ENCODE measurements at regions not wholly inside any gene's neighbourhood (a gene's known extent, or its start where the extent isn't known, plus 50 kb on each side); places are given as distances from the start of the nearest gene placed in this dataset.

DNA sequence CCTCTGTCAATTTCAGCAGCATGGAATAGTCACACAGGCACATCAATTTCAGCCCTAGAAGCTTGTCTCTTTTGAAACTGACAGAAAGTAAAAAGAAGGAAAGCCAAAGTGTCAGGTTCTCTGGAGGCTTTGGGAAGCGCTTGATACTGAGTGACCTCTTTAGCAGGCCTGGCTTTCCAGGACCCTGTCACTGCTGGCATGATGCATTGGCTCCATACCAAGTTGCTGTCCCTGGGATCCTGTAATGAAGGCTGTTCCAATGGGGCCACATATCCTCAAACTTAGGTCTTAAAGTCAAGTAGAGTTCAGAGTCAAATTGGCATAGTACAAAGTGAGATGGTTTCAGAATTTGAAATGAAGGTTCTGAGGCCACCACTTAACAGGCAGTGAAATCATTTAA lies 640.9 kb downstream of the SQOR start:
- DNase-seq (ENCODE audit: low read depth), result no peak
- TF ChIP-seq, protein P1, sequence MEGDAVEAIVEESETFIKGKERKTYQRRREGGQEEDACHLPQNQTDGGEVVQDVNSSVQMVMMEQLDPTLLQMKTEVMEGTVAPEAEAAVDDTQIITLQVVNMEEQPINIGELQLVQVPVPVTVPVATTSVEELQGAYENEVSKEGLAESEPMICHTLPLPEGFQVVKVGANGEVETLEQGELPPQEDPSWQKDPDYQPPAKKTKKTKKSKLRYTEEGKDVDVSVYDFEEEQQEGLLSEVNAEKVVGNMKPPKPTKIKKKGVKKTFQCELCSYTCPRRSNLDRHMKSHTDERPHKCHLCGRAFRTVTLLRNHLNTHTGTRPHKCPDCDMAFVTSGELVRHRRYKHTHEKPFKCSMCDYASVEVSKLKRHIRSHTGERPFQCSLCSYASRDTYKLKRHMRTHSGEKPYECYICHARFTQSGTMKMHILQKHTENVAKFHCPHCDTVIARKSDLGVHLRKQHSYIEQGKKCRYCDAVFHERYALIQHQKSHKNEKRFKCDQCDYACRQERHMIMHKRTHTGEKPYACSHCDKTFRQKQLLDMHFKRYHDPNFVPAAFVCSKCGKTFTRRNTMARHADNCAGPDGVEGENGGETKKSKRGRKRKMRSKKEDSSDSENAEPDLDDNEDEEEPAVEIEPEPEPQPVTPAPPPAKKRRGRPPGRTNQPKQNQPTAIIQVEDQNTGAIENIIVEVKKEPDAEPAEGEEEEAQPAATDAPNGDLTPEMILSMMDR (IDR thresholded peaks at IDR 0.05; ENCODE audit: low read depth, low read length), result no peak
- TF ChIP-seq MYC (IDR thresholded peaks at IDR 0.05; ENCODE audit: low read depth, low read length) (no peak), POLR2A (IDR thresholded peaks at IDR 0.05; ENCODE audit: extremely low read depth, insufficient read length) (no peak)
- TF ChIP-seq, protein P2, sequence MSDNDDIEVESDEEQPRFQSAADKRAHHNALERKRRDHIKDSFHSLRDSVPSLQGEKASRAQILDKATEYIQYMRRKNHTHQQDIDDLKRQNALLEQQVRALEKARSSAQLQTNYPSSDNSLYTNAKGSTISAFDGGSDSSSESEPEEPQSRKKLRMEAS (IDR thresholded peaks at IDR 0.05; ENCODE audit: low read depth, low read length), result no peak
- H3K4me3 ChIP-seq (ENCODE audit: low read depth, low read length), result no peak overlapping the region

DNA sequence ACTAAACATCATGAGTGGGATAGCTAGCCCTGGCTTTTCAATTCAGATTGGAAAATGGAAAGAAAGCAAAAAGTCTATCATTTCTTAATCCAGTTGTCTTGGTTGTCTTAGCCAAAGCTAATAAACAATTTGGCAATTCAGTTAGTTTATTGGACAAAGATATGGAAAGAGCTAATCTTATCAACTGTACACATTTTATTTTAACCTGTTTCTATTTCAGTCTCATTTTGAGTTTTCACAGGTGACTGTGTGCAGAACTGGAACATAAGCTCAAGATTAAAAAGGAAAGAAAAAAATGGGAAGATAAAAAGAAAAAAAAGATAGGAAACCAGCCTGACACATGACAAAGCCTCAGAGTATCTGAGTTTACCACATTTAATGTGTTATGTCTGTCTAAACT lies 642.6 kb downstream of the SQOR start:
- TF ChIP-seq MYC (IDR thresholded peaks at IDR 0.05; ENCODE audit: low read depth, low read length), result no peak
- TF ChIP-seq, protein P1 (IDR thresholded peaks at IDR 0.05; ENCODE audit: low read depth, low read length), result no peak
- TF ChIP-seq, protein P2 (IDR thresholded peaks at IDR 0.05; ENCODE audit: low read depth, low read length), result no peak
- no peak for TF ChIP-seq POLR2A (IDR thresholded peaks at IDR 0.05; ENCODE audit: extremely low read depth, insufficient read length)
- no peak overlapping the region for H3K4me3 ChIP-seq (ENCODE audit: low read depth, low read length)
- DNase-seq (ENCODE audit: low read depth), result no peak

DNA sequence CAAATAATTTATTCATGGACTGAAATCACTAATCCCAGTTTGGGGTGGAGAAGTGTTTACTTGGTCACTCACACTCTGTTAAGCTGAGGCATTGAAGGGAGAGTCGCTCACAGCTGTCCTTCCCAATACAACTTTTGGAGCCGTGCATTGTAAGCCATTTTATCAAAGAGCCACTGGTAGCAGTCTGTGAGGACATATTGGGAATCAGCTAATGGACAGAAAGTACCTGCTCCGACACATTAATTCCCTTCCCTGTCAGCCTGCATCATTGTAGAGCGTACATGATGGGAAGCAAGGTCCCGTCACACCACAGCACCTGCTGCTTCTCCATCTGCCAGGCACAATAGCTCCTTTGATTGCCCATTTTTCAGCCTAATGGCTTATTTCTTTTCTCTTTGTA lies 643.2 kb downstream of the SQOR start:
- DNase-seq (ENCODE audit: low read depth), result no peak
- no peak for TF ChIP-seq POLR2A (IDR thresholded peaks at IDR 0.05; ENCODE audit: extremely low read depth, insufficient read length)
- TF ChIP-seq, protein P2 (IDR thresholded peaks at IDR 0.05; ENCODE audit: low read depth, low read length), result no peak
- TF ChIP-seq, protein P1 (IDR thresholded peaks at IDR 0.05; ENCODE audit: low read depth, low read length), result no peak
- no peak for TF ChIP-seq MYC (IDR thresholded peaks at IDR 0.05; ENCODE audit: low read depth, low read length)
- no peak overlapping the region for H3K4me3 ChIP-seq (ENCODE audit: low read depth, low read length)

DNA sequence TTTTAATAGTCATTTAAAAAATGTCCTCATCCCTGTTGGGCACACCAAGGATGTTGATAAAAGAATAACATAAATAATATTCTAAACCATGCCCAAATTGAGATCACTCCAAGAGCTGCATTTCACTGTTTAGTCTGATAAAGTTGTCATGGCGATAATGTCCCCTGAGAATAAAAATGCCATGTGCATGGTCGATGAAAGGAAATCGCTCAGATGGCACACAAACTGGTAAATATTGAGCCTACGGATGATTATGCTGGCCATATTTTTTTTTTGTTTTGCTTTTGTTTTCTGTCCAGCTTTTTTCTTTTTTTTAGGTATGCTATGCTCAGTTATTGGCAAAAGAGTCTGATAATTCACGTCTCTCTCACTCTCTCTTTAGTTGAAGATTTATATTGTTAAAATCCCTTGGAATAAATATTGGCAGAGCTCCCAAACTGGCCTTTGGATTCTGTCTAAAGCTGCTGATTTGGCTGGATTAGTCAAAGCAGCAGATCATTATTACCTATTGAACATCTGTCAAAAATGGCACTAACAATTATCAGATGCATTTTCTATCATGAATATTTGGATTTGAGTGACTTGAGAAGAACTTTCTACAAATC lies 643.8 kb downstream of the SQOR start:
- TF ChIP-seq MYC (IDR thresholded peaks at IDR 0.05; ENCODE audit: low read depth, low read length), result no peak
- TF ChIP-seq, protein P2 (IDR thresholded peaks at IDR 0.05; ENCODE audit: low read depth, low read length), result no peak
- no peak for TF ChIP-seq POLR2A (IDR thresholded peaks at IDR 0.05; ENCODE audit: extremely low read depth, insufficient read length)
- TF ChIP-seq, protein P1 (IDR thresholded peaks at IDR 0.05; ENCODE audit: low read depth, low read length), result no peak
- no peak for DNase-seq (ENCODE audit: low read depth)
- no peak overlapping the region for H3K4me3 ChIP-seq (ENCODE audit: low read depth, low read length)

DNA sequence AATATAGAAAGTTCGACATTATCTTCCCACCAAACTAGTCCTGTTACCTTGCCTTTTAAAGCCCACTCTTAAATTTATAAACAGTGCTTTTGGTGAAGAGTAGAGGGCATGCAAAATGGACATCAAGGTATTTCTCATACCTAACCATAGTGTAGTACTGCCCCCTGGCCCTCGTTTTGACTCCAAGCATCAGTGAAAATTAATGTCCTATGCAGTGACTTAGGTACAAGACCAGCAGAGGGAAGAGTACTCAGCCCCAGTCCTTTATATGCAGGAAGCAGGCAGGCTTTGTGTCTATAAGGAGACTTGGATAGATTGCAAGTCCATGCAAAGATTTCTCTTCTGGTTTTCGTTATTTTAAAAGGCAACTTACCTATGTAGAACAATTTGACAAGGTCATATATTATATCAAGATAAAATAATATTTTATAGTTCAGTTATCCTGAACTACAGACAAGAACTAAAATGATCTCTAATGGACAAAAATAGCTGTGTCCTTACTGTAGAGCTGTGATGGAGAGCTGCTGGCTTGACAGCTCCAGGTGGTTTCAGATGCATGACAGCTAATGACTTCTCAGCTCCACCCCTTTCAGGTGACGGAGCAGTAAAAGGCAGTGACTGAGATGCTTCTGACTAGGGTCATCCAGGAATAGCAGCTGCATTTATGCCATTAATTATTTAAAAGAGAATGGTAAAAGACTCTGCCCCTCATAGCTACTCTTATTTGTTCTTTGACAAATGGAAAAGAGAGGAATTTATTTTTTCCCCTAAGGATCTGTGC lies 646.1 kb downstream of the SQOR start:
- TF ChIP-seq, protein P2 (IDR thresholded peaks at IDR 0.05; ENCODE audit: low read depth, low read length), result no peak
- TF ChIP-seq POLR2A (IDR thresholded peaks at IDR 0.05; ENCODE audit: extremely low read depth, insufficient read length), result no peak
- TF ChIP-seq, protein P1 (IDR thresholded peaks at IDR 0.05; ENCODE audit: low read depth, low read length), result no peak
- no peak for TF ChIP-seq MYC (IDR thresholded peaks at IDR 0.05; ENCODE audit: low read depth, low read length)
- peak; percentile 14 for DNase-seq (ENCODE audit: low read depth)
- no peak overlapping the region for H3K4me3 ChIP-seq (ENCODE audit: low read depth, low read length)
